Upper lobe of right lung (tissue), 1 donor: ENCODE measurements at regions not wholly inside any gene's neighbourhood (a gene's known extent, or its start where the extent isn't known, plus 50 kb on each side); places are given as distances from the start of the nearest gene placed in this dataset.
"Not testable (repeated sequence)": the region's sequence is repeated elsewhere in the genome, so short reads cannot be mapped to it uniquely, and the experiment has no call there.

Source experiments
- ATAC-seq: fragments of 200-7000 bp; cut with Tn5 transposase; one replicate; pipeline ENCODE4 v1.9.1; 2020; ENCODE audit warnings: mild to moderate bottlenecking, moderate library complexity
- DNase-seq: peaks from one replicate; pipeline ENCODE4 v3.0.0-alpha.2; 2020
- H3K27ac ChIP-seq: fragments of 200-600 bp; one replicate; pipeline ENCODE4 v1.8.0; 2022
- H3K27me3 ChIP-seq: fragments of 200-600 bp; one replicate; pipeline ENCODE4 v1.8.0; 2022; ENCODE audit warnings: mild to moderate bottlenecking
- H3K36me3 ChIP-seq: fragments of 200-600 bp; one replicate; pipeline ENCODE4 v1.8.0; 2022
- H3K4me1 ChIP-seq: fragments of 200-600 bp; one replicate; pipeline ENCODE4 v1.8.0; 2022
- H3K4me3 ChIP-seq: fragments of 200-600 bp; one replicate; pipeline ENCODE4 v1.8.0; 2022; ENCODE audit warnings: mild to moderate bottlenecking
- H3K9me3 ChIP-seq: fragments of 200-600 bp; one replicate; pipeline ENCODE4 v1.8.0; 2022
- CTCF ChIP-seq: fragments of 200-600 bp; IDR thresholded peaks from one replicate; pipeline ENCODE4 v1.8.0; 2022; ENCODE audit warnings: antibody characterized with exemption
- intact Hi-C: fragments of 100-400 bp; cut with DNase I; formaldehyde crosslinking; loops from one replicate; pipeline ENCODE4 v1.11.0; 2022
- donor health status: DM: no; HTN: yes; CAD: no; lungs with severe emphysema.

GRCh38 chr14:48325486-48325885 is 650.1 kb upstream of the MDGA2 start:
- no peak for ATAC-seq
- Histone ChIP-seq H3K27ac (no peak overlapping the region), H3K4me3 (no peak overlapping the region), H3K4me1 (no peaks in the 10 kb centered on the region), H3K27me3 (no peaks in the 10 kb centered on the region), H3K36me3 (no peaks in the 10 kb centered on the region), H3K9me3 (no peaks in the 10 kb centered on the region)
- no peak for TF ChIP-seq CTCF
- no peak for DNase-seq
- intact Hi-C loops, result no loop called here

- Histone ChIP-seq H3K27me3 (no peaks in the 10 kb centered on the region), H3K36me3 (no peaks in the 10 kb centered on the region), H3K4me1 (no peaks in the 10 kb centered on the region), H3K9me3 (no peaks in the 10 kb centered on the region), H3K4me3 (no peak overlapping the region), H3K27ac (no peak overlapping the region)
- TF ChIP-seq CTCF, result no peak
- ATAC-seq (no peak), DNase-seq (no peak)
- intact Hi-C loops, result no loop called here
Observed at GRCh38 chr14:48323665-48324064, 648.3 kb upstream of the MDGA2 start.

DNA sequence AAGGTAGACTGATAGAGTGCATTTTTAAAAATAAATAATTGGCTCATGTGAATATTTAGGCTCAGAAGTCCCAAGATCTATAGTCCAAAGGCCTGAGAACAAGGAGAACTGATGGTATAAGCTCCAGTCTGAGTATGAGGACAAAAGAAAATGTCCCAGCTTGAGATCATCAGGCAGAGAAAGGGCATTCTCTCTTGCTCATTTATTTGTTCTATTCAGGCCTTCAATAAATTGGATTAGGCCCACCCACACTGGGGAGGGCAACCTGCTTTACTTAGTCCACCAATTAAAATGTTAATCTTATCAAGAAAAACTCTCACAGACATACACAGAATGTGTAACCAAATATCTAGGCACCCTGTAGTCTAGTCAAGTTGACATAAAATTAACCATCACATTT is 644.4 kb upstream of the MDGA2 start:
- Histone ChIP-seq H3K4me3 (no peak overlapping the region), H3K27ac (no peak overlapping the region), H3K27me3 (no peaks in the 10 kb centered on the region), H3K9me3 (no peaks in the 10 kb centered on the region), H3K36me3 (no peaks in the 10 kb centered on the region), H3K4me1 (no peaks in the 10 kb centered on the region)
- DNase-seq, result no peak
- no peak for TF ChIP-seq CTCF
- ATAC-seq, result no peak
- intact Hi-C loops, result no loop called here

DNA sequence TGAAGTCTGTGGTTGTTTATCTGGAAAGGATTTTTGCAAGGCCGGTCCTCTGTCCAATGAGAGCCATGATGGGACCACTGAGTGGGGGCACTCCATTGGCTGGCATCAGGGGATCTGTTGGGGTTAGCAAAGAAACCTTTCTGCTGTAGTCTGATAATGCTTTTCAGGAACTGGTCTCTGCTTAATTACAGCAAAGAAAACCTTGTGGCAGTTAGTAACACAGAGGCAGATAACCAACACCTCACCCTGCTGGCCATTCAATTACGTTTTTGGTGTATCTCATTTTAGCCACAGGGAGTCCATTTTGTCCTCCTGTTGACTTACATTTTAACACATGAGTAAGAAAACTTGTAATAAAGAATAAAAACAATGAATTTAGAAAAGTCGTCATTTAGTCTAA is 629.3 kb upstream of the MDGA2 start:
- H3K27ac ChIP-seq, result no peak overlapping the region
- no peaks in the 10 kb centered on the region for H3K36me3 ChIP-seq
- intact Hi-C loops, result no loop called here
- no peak for TF ChIP-seq CTCF
- DNase-seq (no peak), ATAC-seq (no peak)
- no peaks in the 10 kb centered on the region for H3K4me1 ChIP-seq
- no peaks in the 10 kb centered on the region for H3K9me3 ChIP-seq
- no peak overlapping the region for H3K4me3 ChIP-seq
- no peaks in the 10 kb centered on the region for H3K27me3 ChIP-seq

DNA sequence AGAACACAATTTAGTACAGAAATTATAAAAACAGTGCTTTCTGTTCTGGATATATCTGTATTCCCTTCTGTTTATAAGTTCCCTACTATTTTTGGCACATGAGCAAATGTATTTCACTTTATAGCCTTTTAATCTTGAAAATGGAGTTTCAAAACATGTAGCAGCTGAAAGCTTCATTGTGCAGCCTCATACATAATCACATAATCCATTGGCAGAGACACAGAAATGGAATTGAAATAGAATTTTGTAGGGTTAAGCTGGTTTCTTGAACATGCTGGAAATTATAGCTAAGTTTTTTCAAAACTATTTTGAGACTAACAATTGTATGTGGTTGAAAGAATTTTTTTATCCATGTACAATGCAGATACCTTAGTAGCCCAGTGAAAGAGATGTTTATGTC is 614.3 kb upstream of the MDGA2 start:
- no peak for ATAC-seq
- no peak for DNase-seq
- H3K27ac ChIP-seq, result no peak overlapping the region
- H3K27me3 ChIP-seq, result no peaks in the 10 kb centered on the region
- TF ChIP-seq CTCF, result no peak
- no peaks in the 10 kb centered on the region for H3K9me3 ChIP-seq
- no peaks in the 10 kb centered on the region for H3K36me3 ChIP-seq
- H3K4me3 ChIP-seq, result no peak overlapping the region
- intact Hi-C loops, result no loop called here
- no peaks in the 10 kb centered on the region for H3K4me1 ChIP-seq

DNA sequence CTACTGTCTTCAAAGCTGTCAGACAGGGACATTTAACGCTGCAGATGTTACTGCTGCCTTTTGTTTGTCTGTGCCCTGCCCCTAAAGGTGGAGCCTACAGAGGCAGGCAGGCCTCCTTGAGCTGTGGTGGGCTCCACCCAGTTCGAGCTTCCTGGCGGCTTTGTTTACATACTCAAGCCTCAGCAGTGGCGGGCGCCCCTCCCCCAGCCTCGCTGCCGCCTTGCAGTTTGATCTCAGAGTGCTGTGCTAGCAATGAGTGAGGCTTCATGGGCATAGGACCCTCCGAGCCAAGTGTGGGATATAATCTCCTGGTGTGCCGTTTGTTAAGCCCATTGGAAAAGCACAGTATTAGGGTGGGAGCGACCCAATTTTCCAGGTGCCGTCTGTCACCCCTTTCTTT is 609.8 kb upstream of the MDGA2 start:
- H3K9me3 ChIP-seq, H3K27me3 ChIP-seq, DNase-seq, H3K4me3 ChIP-seq, ATAC-seq, H3K27ac ChIP-seq, H3K36me3 ChIP-seq, intact Hi-C loops, H3K4me1 ChIP-seq: not testable (repeated sequence)
